Astrocyte (in vitro differentiated cells and primary cell): ENCODE measurements at regions not wholly inside any gene's neighbourhood (a gene's known extent, or its start where the extent isn't known, plus 50 kb on each side); places are given as distances from the start of the nearest gene placed in this dataset.

Experiments
- DNase-seq: peaks from one replicate; pipeline ENCODE4 v3.0.0-alpha.2; 2010; ENCODE audit warnings: low read depth
- FAIRE-seq: peaks from 2 replicates; lab custom pipeline; 2011; peaks lifted over from hg19 to GRCh38; lab: Jason Lieb, UNC
- H2AFZ ChIP-seq: 2 replicates; pipeline ENCODE4 v1.6.0; 2012; ENCODE audit warnings: low read depth, low read length, inconsistent platforms
- H3K27ac ChIP-seq: 2 replicates; pipeline ENCODE4 v1.5.1; 2011; ENCODE audit warnings: low read depth, low read length, inconsistent platforms
- H3K27me3 ChIP-seq: 2 replicates; pipeline ENCODE4 v1.6.0; 2011; ENCODE audit warnings: low read length, inconsistent platforms; ENCODE audit not compliant: insufficient read depth
- H3K36me3 ChIP-seq: 2 replicates; pipeline ENCODE4 v1.5.1; 2011; ENCODE audit warnings: low read length, inconsistent platforms; ENCODE audit not compliant: insufficient read depth
- H3K4me1 ChIP-seq: 2 replicates; pipeline ENCODE4 v1.5.1; 2011; ENCODE audit warnings: low read length, inconsistent platforms; ENCODE audit not compliant: insufficient read depth
- H3K4me2 ChIP-seq: 2 replicates; pipeline ENCODE4 v1.6.0; 2012; ENCODE audit warnings: low read length, inconsistent platforms
- H3K4me3 ChIP-seq: 2 replicates; pipeline ENCODE4 v1.5.1; 2011; ENCODE audit warnings: low read depth, mild to moderate bottlenecking, low read length, inconsistent platforms; ENCODE audit not compliant: insufficient read depth
- H3K79me2 ChIP-seq: 2 replicates; pipeline ENCODE4 v1.6.0; 2012; ENCODE audit warnings: mild to moderate bottlenecking, low read length, inconsistent platforms; ENCODE audit not compliant: insufficient read depth
- H3K9ac ChIP-seq: 2 replicates; pipeline ENCODE4 v1.6.0; 2012; ENCODE audit warnings: mild to moderate bottlenecking, low read length, inconsistent platforms
- H3K9me3 ChIP-seq: 2 replicates; pipeline ENCODE4 v1.5.1; 2012; ENCODE audit warnings: low read depth, mild to moderate bottlenecking, low read length, inconsistent platforms; ENCODE audit not compliant: insufficient read depth
- H4K20me1 ChIP-seq: 2 replicates; pipeline ENCODE4 v1.6.0; 2012; ENCODE audit warnings: low read length, inconsistent platforms; ENCODE audit not compliant: insufficient read depth
- H3K27ac Mint-ChIP-seq: one replicate; pipeline ENCODE4 v1.8.0; 2021; ENCODE audit warnings: mild to moderate bottlenecking, mixed read lengths; ENCODE audit not compliant: unreplicated experiment
- H3K27me3 Mint-ChIP-seq: one replicate; pipeline ENCODE4 v1.8.0; 2021; ENCODE audit warnings: low read depth, mixed read lengths; ENCODE audit not compliant: unreplicated experiment
- H3K36me3 Mint-ChIP-seq: one replicate; pipeline ENCODE4 v1.8.0; 2021; ENCODE audit warnings: low read depth, mixed read lengths; ENCODE audit not compliant: unreplicated experiment
- H3K4me1 Mint-ChIP-seq: one replicate; pipeline ENCODE4 v1.8.0; 2021; ENCODE audit warnings: low read depth, mixed read lengths; ENCODE audit not compliant: unreplicated experiment
- H3K4me3 Mint-ChIP-seq: one replicate; pipeline ENCODE4 v1.8.0; 2021; ENCODE audit warnings: mild to moderate bottlenecking, moderate library complexity, mixed read lengths; ENCODE audit not compliant: unreplicated experiment
- H3K9me3 Mint-ChIP-seq: one replicate; pipeline ENCODE4 v1.8.0; 2021; ENCODE audit warnings: mild to moderate bottlenecking, mixed read lengths; ENCODE audit not compliant: unreplicated experiment
- CTCF ChIP-seq: IDR thresholded peaks from 2 replicates; pipeline ENCODE4 v1.5.1; 2011; ENCODE audit warnings: low read depth, mild to moderate bottlenecking, inconsistent platforms, low read length, moderate library complexity; ENCODE audit not compliant: insufficient read depth
- EZH2 ChIP-seq: IDR thresholded peaks from 2 replicates; pipeline ENCODE4 v1.6.1; 2012; ENCODE audit warnings: mild to moderate bottlenecking, low read length, inconsistent platforms; ENCODE audit not compliant: insufficient read depth

GRCh38 chr2:23027396-23027795 lies 357.6 kb upstream of the KLHL29 start:
- H3K4me2 ChIP-seq, result no peak overlapping the region
- no peak overlapping the region for H3K9ac ChIP-seq
- no peaks in the 10 kb centered on the region for H3K79me2 ChIP-seq
- H3K27me3 ChIP-seq, result no peaks in the 10 kb centered on the region
- no peaks in the 10 kb centered on the region for H4K20me1 ChIP-seq
- H3K9me3 Mint-ChIP-seq, result peaks cover 2% of the 10 kb centered on the region
- H3K4me1 Mint-ChIP-seq, result no peaks in the 10 kb centered on the region
- no peaks in the 10 kb centered on the region for H3K36me3 ChIP-seq
- no peak overlapping the region for H3K4me3 ChIP-seq
- no peak for TF ChIP-seq CTCF
- no peak for TF ChIP-seq EZH2
- no peak overlapping the region for H2AFZ ChIP-seq
- no peak overlapping the region for H3K27ac ChIP-seq
- no peaks in the 10 kb centered on the region for H3K36me3 Mint-ChIP-seq
- DNase-seq (no peak), FAIRE-seq (no peak)
- no peaks in the 10 kb centered on the region for H3K4me1 ChIP-seq
- H3K27me3 Mint-ChIP-seq, result peaks cover 57% of the 10 kb centered on the region
- peaks cover 2% of the 10 kb centered on the region for H3K9me3 ChIP-seq
- no peak overlapping the region for H3K27ac Mint-ChIP-seq
- no peak overlapping the region for H3K4me3 Mint-ChIP-seq

DNA sequence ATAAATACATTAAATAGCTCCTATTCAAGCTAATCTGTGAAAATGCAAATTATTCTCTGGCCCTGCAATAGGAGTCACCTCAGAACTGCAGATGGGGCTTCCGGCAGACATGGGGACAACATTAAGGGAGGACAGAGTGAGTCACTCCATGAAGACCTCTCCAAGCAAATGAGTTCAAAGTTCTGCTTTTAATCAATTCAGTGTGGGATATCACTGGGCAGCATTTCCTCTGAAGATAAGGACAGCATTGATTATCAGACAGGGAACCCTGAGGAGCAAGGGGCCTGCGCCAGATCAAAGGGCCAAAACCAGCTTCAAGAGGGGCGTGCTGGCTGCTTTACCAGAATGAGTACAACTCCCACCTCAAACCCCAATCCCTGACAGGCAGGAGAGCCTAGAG lies 356.9 kb upstream of the KLHL29 start:
- no peak overlapping the region for H3K27ac Mint-ChIP-seq
- no peak for TF ChIP-seq CTCF
- TF ChIP-seq EZH2, result no peak
- H3K36me3 ChIP-seq, result no peaks in the 10 kb centered on the region
- no peaks in the 10 kb centered on the region for H3K79me2 ChIP-seq
- peaks cover 2% of the 10 kb centered on the region for H3K9me3 Mint-ChIP-seq
- H3K4me2 ChIP-seq, result no peak overlapping the region
- H3K27ac ChIP-seq, result no peak overlapping the region
- H3K27me3 ChIP-seq, result no peaks in the 10 kb centered on the region
- H3K27me3 Mint-ChIP-seq, result peaks cover 52% of the 10 kb centered on the region
- no peak overlapping the region for H3K4me3 Mint-ChIP-seq
- no peak for FAIRE-seq
- no peak overlapping the region for H3K9ac ChIP-seq
- H3K9me3 ChIP-seq, result peaks cover 2% of the 10 kb centered on the region
- H2AFZ ChIP-seq, result no peak overlapping the region
- H3K36me3 Mint-ChIP-seq, result no peaks in the 10 kb centered on the region
- H3K4me1 Mint-ChIP-seq, result no peaks in the 10 kb centered on the region
- no peak for DNase-seq
- no peaks in the 10 kb centered on the region for H4K20me1 ChIP-seq
- H3K4me1 ChIP-seq, result no peaks in the 10 kb centered on the region
- H3K4me3 ChIP-seq, result no peak overlapping the region

GRCh38 chr2:23029111-23029510 lies 355.9 kb upstream of the KLHL29 start:
- H3K9ac ChIP-seq, result no peak overlapping the region
- H3K27me3 Mint-ChIP-seq, result peaks cover 47% of the 10 kb centered on the region

More at GRCh38 chr2:23029111-23029510, 355.9 kb upstream of the KLHL29 start:
- no peak overlapping the region for H2AFZ ChIP-seq
- H4K20me1 ChIP-seq, result no peaks in the 10 kb centered on the region
- Mint-ChIP-seq H3K4me1 (no peaks in the 10 kb centered on the region), H3K27ac (no peak overlapping the region), H3K9me3 (no peaks in the 10 kb centered on the region), H3K36me3 (no peaks in the 10 kb centered on the region), H3K4me3 (no peak overlapping the region)
- FAIRE-seq (no peak), DNase-seq (no peak)
- no peak overlapping the region for H3K27ac ChIP-seq
- no peaks in the 10 kb centered on the region for H3K4me1 ChIP-seq
- no peaks in the 10 kb centered on the region for H3K36me3 ChIP-seq
- no peaks in the 10 kb centered on the region for H3K79me2 ChIP-seq
- H3K4me2 ChIP-seq, result no peak overlapping the region
- TF ChIP-seq EZH2 (no peak), CTCF (no peak)
- H3K9me3 ChIP-seq, result peaks cover 2% of the 10 kb centered on the region
- no peaks in the 10 kb centered on the region for H3K27me3 ChIP-seq
- no peak overlapping the region for H3K4me3 ChIP-seq
